ENCODE measurements at regions not wholly inside any gene's neighbourhood (a gene's known extent, or its start where the extent isn't known, plus 50 kb on each side); places are given as distances from the start of the nearest gene placed in this dataset.

DNA sequence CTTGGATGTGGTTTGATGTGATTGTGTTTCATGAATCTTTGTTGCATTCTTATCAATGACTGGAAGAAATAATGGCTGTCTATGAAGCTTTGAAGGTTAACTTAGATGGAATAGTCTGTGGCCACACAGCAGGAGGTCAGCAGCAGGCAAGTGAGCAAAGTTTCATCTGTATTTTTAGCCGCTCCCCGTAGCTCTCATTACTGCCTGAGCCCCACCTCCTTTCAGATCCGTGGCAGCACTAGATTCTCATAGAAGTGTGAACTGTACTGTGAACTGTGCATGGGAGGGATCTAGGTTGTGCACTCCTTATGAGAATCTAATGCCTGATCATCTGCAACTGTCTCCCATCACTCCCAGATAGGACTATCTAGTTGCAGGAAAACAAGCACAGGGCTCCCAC lies 660.2 kb downstream of the EPHA7 start:
- TF ChIP-seq, protein P1, sequence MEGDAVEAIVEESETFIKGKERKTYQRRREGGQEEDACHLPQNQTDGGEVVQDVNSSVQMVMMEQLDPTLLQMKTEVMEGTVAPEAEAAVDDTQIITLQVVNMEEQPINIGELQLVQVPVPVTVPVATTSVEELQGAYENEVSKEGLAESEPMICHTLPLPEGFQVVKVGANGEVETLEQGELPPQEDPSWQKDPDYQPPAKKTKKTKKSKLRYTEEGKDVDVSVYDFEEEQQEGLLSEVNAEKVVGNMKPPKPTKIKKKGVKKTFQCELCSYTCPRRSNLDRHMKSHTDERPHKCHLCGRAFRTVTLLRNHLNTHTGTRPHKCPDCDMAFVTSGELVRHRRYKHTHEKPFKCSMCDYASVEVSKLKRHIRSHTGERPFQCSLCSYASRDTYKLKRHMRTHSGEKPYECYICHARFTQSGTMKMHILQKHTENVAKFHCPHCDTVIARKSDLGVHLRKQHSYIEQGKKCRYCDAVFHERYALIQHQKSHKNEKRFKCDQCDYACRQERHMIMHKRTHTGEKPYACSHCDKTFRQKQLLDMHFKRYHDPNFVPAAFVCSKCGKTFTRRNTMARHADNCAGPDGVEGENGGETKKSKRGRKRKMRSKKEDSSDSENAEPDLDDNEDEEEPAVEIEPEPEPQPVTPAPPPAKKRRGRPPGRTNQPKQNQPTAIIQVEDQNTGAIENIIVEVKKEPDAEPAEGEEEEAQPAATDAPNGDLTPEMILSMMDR (conservative IDR thresholded peaks at IDR 0.05 in 1 of 2, IDR thresholded peaks at IDR 0.05 in 1 of 2; ENCODE audit: extremely low read depth in 1 of 2, insufficient read depth in 1 of 2, low read depth in 1 of 2, low read length in 2 of 2), result no peak
- no peak for TF ChIP-seq EZH2 (IDR thresholded peaks at IDR 0.05; ENCODE audit: borderline replicate concordance, low read length)

Measured in mammary epithelial cell (primary cell).